Loucy (cell line): ENCODE measurements at regions not wholly inside any gene's neighbourhood (a gene's known extent, or its start where the extent isn't known, plus 50 kb on each side); places are given as distances from the start of the nearest gene placed in this dataset.

Experiments used
- H2AFZ ChIP-seq: fragments of 200-600 bp; sonication (generic); 2 replicates; pipeline ENCODE4 v1.6.0; 2016; ENCODE audit warnings: antibody characterized with exemption, mild to moderate bottlenecking, low read length, moderate library complexity
- H3F3A ChIP-seq: fragments of 200-600 bp; 2 replicates; pipeline ENCODE4 v1.6.0; 2016; ENCODE audit warnings: antibody characterized with exemption, low read depth, mild to moderate bottlenecking
- H3K27me3 ChIP-seq: fragments of 200-600 bp; sonication (generic); 2 replicates; pipeline ENCODE4 v1.6.1; 2014; ENCODE audit warnings: low read length, mild to moderate bottlenecking; ENCODE audit not compliant: insufficient read depth, poor library complexity, severe bottlenecking
- H3K36me3 ChIP-seq: fragments of 200-600 bp; sonication (generic); 2 replicates; pipeline ENCODE4 v1.6.1; 2016; ENCODE audit warnings: low read length; ENCODE audit not compliant: insufficient read depth
- H3K4me1 ChIP-seq: fragments of 200-600 bp; sonication (generic); 2 replicates; pipeline ENCODE4 v1.5.1; 2014; ENCODE audit warnings: low read length, mild to moderate bottlenecking; ENCODE audit not compliant: insufficient read depth, poor library complexity, severe bottlenecking
- H3K4me2 ChIP-seq: fragments of 200-600 bp; sonication (generic); 2 replicates; pipeline ENCODE4 v1.6.0; 2014; ENCODE audit warnings: antibody characterized with exemption, low read length, low read depth, mild to moderate bottlenecking; ENCODE audit not compliant: poor library complexity, severe bottlenecking
- H3K4me3 ChIP-seq: fragments of 200-600 bp; sonication (generic); 2 replicates; pipeline ENCODE4 v1.5.1; 2014; ENCODE audit warnings: low read length, mild to moderate bottlenecking, mixed read lengths; ENCODE audit not compliant: poor library complexity, severe bottlenecking
- H3K79me2 ChIP-seq: fragments of 200-600 bp; sonication (generic); 2 replicates; pipeline ENCODE4 v1.6.1; 2014; ENCODE audit warnings: low read length; ENCODE audit not compliant: insufficient read depth
- H3K9ac ChIP-seq: fragments of 200-600 bp; sonication (generic); 2 replicates; pipeline ENCODE4 v1.6.0; 2014; ENCODE audit warnings: mild to moderate bottlenecking, low read depth, low read length, moderate library complexity; ENCODE audit not compliant: poor library complexity, severe bottlenecking
- H3K9me2 ChIP-seq: fragments of 200-600 bp; sonication (generic); replicated peaks from 2 replicates; pipeline ENCODE4 v1.6.1; 2016; ENCODE audit warnings: low read depth, low read length, mixed read lengths
- H3K9me3 ChIP-seq: fragments of 200-600 bp; sonication (generic); 2 replicates; pipeline ENCODE4 v1.6.1; 2014; ENCODE audit warnings: mild to moderate bottlenecking, antibody characterized with exemption, low read length, low read depth; ENCODE audit not compliant: insufficient read depth
- H4K20me1 ChIP-seq: fragments of 200-600 bp; sonication (generic); 2 replicates; pipeline ENCODE4 v1.6.0; 2014; ENCODE audit warnings: antibody characterized with exemption, low read length, mild to moderate bottlenecking; ENCODE audit not compliant: insufficient read depth, poor library complexity, severe bottlenecking
- CTCF ChIP-seq: fragments of 200-600 bp; sonication (generic); conservative IDR thresholded peaks from 2 replicates; pipeline ENCODE4 v1.5.1; 2014; ENCODE audit warnings: mild to moderate bottlenecking, antibody characterized with exemption, low read length
- EZH2phosphoT487 ChIP-seq: fragments of 200-600 bp; IDR thresholded peaks from 2 replicates; pipeline ENCODE4 v1.6.1; 2018; ENCODE audit warnings: antibody characterized with exemption, mild to moderate bottlenecking, moderate library complexity, borderline replicate concordance

GRCh38 chr4:124092541-124092984, 620.0 kb downstream of the ANKRD50 start:
- Histone ChIP-seq H3F3A (no peaks in the 10 kb centered on the region), H3K36me3 (no peaks in the 10 kb centered on the region), H3K4me3 (no peak overlapping the region), H3K4me1 (no peaks in the 10 kb centered on the region), H3K9me3 (no peaks in the 10 kb centered on the region), H3K9ac (no peak overlapping the region), H4K20me1 (no peaks in the 10 kb centered on the region), H3K27me3 (no peaks in the 10 kb centered on the region), H3K4me2 (no peak overlapping the region), H3K79me2 (no peaks in the 10 kb centered on the region), H3K9me2 (no peaks in the 10 kb centered on the region), H2AFZ (no peak overlapping the region)
- TF ChIP-seq CTCF (no peak), EZH2phosphoT487 (no peak)

- no peaks in the 10 kb centered on the region for H3K79me2 ChIP-seq
- H2AFZ ChIP-seq, result no peak overlapping the region
- H3K27me3 ChIP-seq, result no peaks in the 10 kb centered on the region
- H3K4me2 ChIP-seq, result no peak overlapping the region
- no peaks in the 10 kb centered on the region for H3K9me3 ChIP-seq
- H3K4me3 ChIP-seq, result no peak overlapping the region
- TF ChIP-seq CTCF (no peak), EZH2phosphoT487 (no peak)
- H3K9me2 ChIP-seq, result no peaks in the 10 kb centered on the region
- H3K36me3 ChIP-seq, result no peaks in the 10 kb centered on the region
- no peaks in the 10 kb centered on the region for H4K20me1 ChIP-seq
- no peaks in the 10 kb centered on the region for H3F3A ChIP-seq
- no peak overlapping the region for H3K9ac ChIP-seq
- no peaks in the 10 kb centered on the region for H3K4me1 ChIP-seq
Observed at GRCh38 chr4:124095621-124096020, 616.9 kb downstream of the ANKRD50 start.

- TF ChIP-seq EZH2phosphoT487 (no peak), CTCF (no peak)
- H3K9ac ChIP-seq, result no peak overlapping the region
Observed at GRCh38 chr4:124096290-124096689, 616.2 kb downstream of the ANKRD50 start.

More at GRCh38 chr4:124096290-124096689, 616.2 kb downstream of the ANKRD50 start:
- no peaks in the 10 kb centered on the region for H3K9me2 ChIP-seq
- H3K4me1 ChIP-seq, result no peaks in the 10 kb centered on the region
- no peaks in the 10 kb centered on the region for H3K27me3 ChIP-seq
- no peaks in the 10 kb centered on the region for H3K36me3 ChIP-seq
- no peaks in the 10 kb centered on the region for H3F3A ChIP-seq
- no peak overlapping the region for H2AFZ ChIP-seq
- no peaks in the 10 kb centered on the region for H3K9me3 ChIP-seq
- no peaks in the 10 kb centered on the region for H3K79me2 ChIP-seq
- H3K4me3 ChIP-seq, result no peak overlapping the region
- H4K20me1 ChIP-seq, result no peaks in the 10 kb centered on the region
- H3K4me2 ChIP-seq, result no peak overlapping the region
